ENCODE measurements at regions not wholly inside any gene's neighbourhood (a gene's known extent, or its start where the extent isn't known, plus 50 kb on each side); places are given as distances from the start of the nearest gene placed in this dataset.

GRCh38 chr4:74615411-74615810 is 170.5 kb downstream of the AREG start:
- DNase-seq (ENCODE audit: low read depth, low spot score) = no peak
- H3K4me3 ChIP-seq (ENCODE audit: insufficient read length, low read depth) = no peak overlapping the region
- no peaks in the 10 kb centered on the region for H3K27me3 ChIP-seq (ENCODE audit: insufficient read depth, insufficient read length)
- H3K4me1 ChIP-seq (ENCODE audit: insufficient read depth, insufficient read length) = no peaks in the 10 kb centered on the region
- no peaks in the 10 kb centered on the region for H3K36me3 ChIP-seq (ENCODE audit: insufficient read depth, insufficient read length, low read length)
- TF ChIP-seq YY1 (IDR thresholded peaks at IDR 0.05; ENCODE audit: insufficient read depth, insufficient read length) (no peak), ZNF274 (IDR thresholded peaks at IDR 0.05; ENCODE audit: low read depth, low read length) (no peak), SUZ12 (IDR thresholded peaks at IDR 0.05; ENCODE audit: extremely low read depth, insufficient read depth, insufficient read length) (no peak)
- H3K9ac ChIP-seq (ENCODE audit: insufficient read length, low read depth) = no peak overlapping the region
- H3K9me3 ChIP-seq (ENCODE audit: insufficient read depth, low read length) = no peaks in the 10 kb centered on the region

- H3K4me1 ChIP-seq (ENCODE audit: insufficient read depth, insufficient read length) = no peaks in the 10 kb centered on the region
- no peak for TF ChIP-seq SUZ12 (IDR thresholded peaks at IDR 0.05; ENCODE audit: extremely low read depth, insufficient read depth, insufficient read length)
- no peak for TF ChIP-seq YY1 (IDR thresholded peaks at IDR 0.05; ENCODE audit: insufficient read depth, insufficient read length)
- no peak for TF ChIP-seq ZNF274 (IDR thresholded peaks at IDR 0.05; ENCODE audit: low read depth, low read length)
- no peak for DNase-seq (ENCODE audit: low read depth, low spot score)
- no peaks in the 10 kb centered on the region for H3K9me3 ChIP-seq (ENCODE audit: insufficient read depth, low read length)
- H3K4me3 ChIP-seq (ENCODE audit: insufficient read length, low read depth) = no peak overlapping the region
- no peaks in the 10 kb centered on the region for H3K36me3 ChIP-seq (ENCODE audit: insufficient read depth, insufficient read length, low read length)
- H3K27me3 ChIP-seq (ENCODE audit: insufficient read depth, insufficient read length) = no peaks in the 10 kb centered on the region
- H3K9ac ChIP-seq (ENCODE audit: insufficient read length, low read depth) = no peak overlapping the region
These were observed 173.2 kb downstream of the AREG start for GRCh38 chr4:74618166-74618565.

GRCh38 chr4:74618659-74619058 is 173.7 kb downstream of the AREG start:
- Histone ChIP-seq H3K4me1 (ENCODE audit: insufficient read depth, insufficient read length) (no peaks in the 10 kb centered on the region), H3K9ac (ENCODE audit: insufficient read length, low read depth) (no peak overlapping the region), H3K36me3 (ENCODE audit: insufficient read depth, insufficient read length, low read length) (no peaks in the 10 kb centered on the region), H3K9me3 (ENCODE audit: insufficient read depth, low read length) (no peaks in the 10 kb centered on the region), H3K27me3 (ENCODE audit: insufficient read depth, insufficient read length) (no peaks in the 10 kb centered on the region), H3K4me3 (ENCODE audit: insufficient read length, low read depth) (no peak overlapping the region)
- DNase-seq (ENCODE audit: low read depth, low spot score) = no peak
- TF ChIP-seq SUZ12 (IDR thresholded peaks at IDR 0.05; ENCODE audit: extremely low read depth, insufficient read depth, insufficient read length) (no peak), ZNF274 (IDR thresholded peaks at IDR 0.05; ENCODE audit: low read depth, low read length) (no peak), YY1 (IDR thresholded peaks at IDR 0.05; ENCODE audit: insufficient read depth, insufficient read length) (no peak)

- no peak for DNase-seq (ENCODE audit: low read depth, low spot score)
- H3K36me3 ChIP-seq (ENCODE audit: insufficient read depth, insufficient read length, low read length) = no peaks in the 10 kb centered on the region
- no peak for TF ChIP-seq ZNF274 (IDR thresholded peaks at IDR 0.05; ENCODE audit: low read depth, low read length)
- no peak for TF ChIP-seq YY1 (IDR thresholded peaks at IDR 0.05; ENCODE audit: insufficient read depth, insufficient read length)
- TF ChIP-seq SUZ12 (IDR thresholded peaks at IDR 0.05; ENCODE audit: extremely low read depth, insufficient read depth, insufficient read length) = no peak
- H3K4me1 ChIP-seq (ENCODE audit: insufficient read depth, insufficient read length) = no peaks in the 10 kb centered on the region
- H3K4me3 ChIP-seq (ENCODE audit: insufficient read length, low read depth) = no peak overlapping the region
- no peak overlapping the region for H3K9ac ChIP-seq (ENCODE audit: insufficient read length, low read depth)
- H3K9me3 ChIP-seq (ENCODE audit: insufficient read depth, low read length) = no peaks in the 10 kb centered on the region
- no peaks in the 10 kb centered on the region for H3K27me3 ChIP-seq (ENCODE audit: insufficient read depth, insufficient read length)
These were observed 174.2 kb downstream of the BTC start for GRCh38 chr4:74619931-74620702.

- TF ChIP-seq ZNF274 (IDR thresholded peaks at IDR 0.05; ENCODE audit: low read depth, low read length) (no peak), SUZ12 (IDR thresholded peaks at IDR 0.05; ENCODE audit: extremely low read depth, insufficient read depth, insufficient read length) (no peak), YY1 (IDR thresholded peaks at IDR 0.05; ENCODE audit: insufficient read depth, insufficient read length) (no peak)
- no peak overlapping the region for H3K9ac ChIP-seq (ENCODE audit: insufficient read length, low read depth)
- no peaks in the 10 kb centered on the region for H3K4me1 ChIP-seq (ENCODE audit: insufficient read depth, insufficient read length)
These were observed 172.7 kb downstream of the BTC start for GRCh38 chr4:74621616-74622015.

GRCh38 chr4:74623041-74623440 is 171.3 kb downstream of the BTC start:
- Histone ChIP-seq H3K9ac (ENCODE audit: insufficient read length, low read depth) (no peak overlapping the region), H3K4me3 (ENCODE audit: insufficient read length, low read depth) (no peak overlapping the region), H3K36me3 (ENCODE audit: insufficient read depth, insufficient read length, low read length) (no peaks in the 10 kb centered on the region), H3K9me3 (ENCODE audit: insufficient read depth, low read length) (no peaks in the 10 kb centered on the region), H3K4me1 (ENCODE audit: insufficient read depth, insufficient read length) (no peaks in the 10 kb centered on the region), H3K27me3 (ENCODE audit: insufficient read depth, insufficient read length) (no peaks in the 10 kb centered on the region)
- TF ChIP-seq SUZ12 (IDR thresholded peaks at IDR 0.05; ENCODE audit: extremely low read depth, insufficient read depth, insufficient read length) = no peak
- TF ChIP-seq ZNF274 (IDR thresholded peaks at IDR 0.05; ENCODE audit: low read depth, low read length) = no peak
- TF ChIP-seq YY1 (IDR thresholded peaks at IDR 0.05; ENCODE audit: insufficient read depth, insufficient read length) = no peak
- peak; percentile 9 for DNase-seq (ENCODE audit: low read depth, low spot score)

More at GRCh38 chr4:74621616-74622015, 172.7 kb downstream of the BTC start:
- no peaks in the 10 kb centered on the region for H3K27me3 ChIP-seq (ENCODE audit: insufficient read depth, insufficient read length)
- no peak overlapping the region for H3K4me3 ChIP-seq (ENCODE audit: insufficient read length, low read depth)
- DNase-seq (ENCODE audit: low read depth, low spot score) = no peak
- no peaks in the 10 kb centered on the region for H3K36me3 ChIP-seq (ENCODE audit: insufficient read depth, insufficient read length, low read length)
- H3K9me3 ChIP-seq (ENCODE audit: insufficient read depth, low read length) = no peaks in the 10 kb centered on the region

- no peak for DNase-seq (ENCODE audit: low read depth, low spot score)
- Histone ChIP-seq H3K4me3 (ENCODE audit: insufficient read length, low read depth) (no peak overlapping the region), H3K27me3 (ENCODE audit: insufficient read depth, insufficient read length) (no peaks in the 10 kb centered on the region), H3K9me3 (ENCODE audit: insufficient read depth, low read length) (no peaks in the 10 kb centered on the region), H3K4me1 (ENCODE audit: insufficient read depth, insufficient read length) (no peaks in the 10 kb centered on the region), H3K36me3 (ENCODE audit: insufficient read depth, insufficient read length, low read length) (no peaks in the 10 kb centered on the region), H3K9ac (ENCODE audit: insufficient read length, low read depth) (no peak overlapping the region)
- TF ChIP-seq ZNF274 (IDR thresholded peaks at IDR 0.05; ENCODE audit: low read depth, low read length) (no peak), YY1 (IDR thresholded peaks at IDR 0.05; ENCODE audit: insufficient read depth, insufficient read length) (no peak), SUZ12 (IDR thresholded peaks at IDR 0.05; ENCODE audit: extremely low read depth, insufficient read depth, insufficient read length) (no peak)
These were observed 169.8 kb downstream of the BTC start for GRCh38 chr4:74624351-74625151.

All from NT2/D1 (cell line).